Keratinocyte (primary cell): ENCODE measurements at regions not wholly inside any gene's neighbourhood (a gene's known extent, or its start where the extent isn't known, plus 50 kb on each side); places are given as distances from the start of the nearest gene placed in this dataset.

Source experiments
- DNase-seq: peaks from one replicate; pipeline ENCODE4 v3.0.0-alpha.2; 2011; ENCODE audit warnings: low read depth, missing footprints, low spot score
- FAIRE-seq: peaks from 2 replicates; lab custom pipeline; 2011; peaks lifted over from hg19 to GRCh38; lab: Jason Lieb, UNC
- H2AFZ ChIP-seq: 2 replicates; pipeline ENCODE4 v1.6.0; 2012; ENCODE audit warnings: low read length, control low read depth, inconsistent platforms; ENCODE audit not compliant: control insufficient read depth
- H3K27ac ChIP-seq: 2 replicates; pipeline ENCODE4 v1.5.1; 2011; ENCODE audit warnings: low read length; ENCODE audit not compliant: control insufficient read depth, insufficient read depth
- H3K27me3 ChIP-seq: 3 replicates; pipeline ENCODE4 v1.6.0; 2011; ENCODE audit warnings: low read length; ENCODE audit not compliant: control insufficient read depth, insufficient read depth; ENCODE audit errors: extremely low read depth
- H3K36me3 ChIP-seq, 2 experiments: 2 replicates in 1 of 2; 3 replicates in 1 of 2; pipeline ENCODE4 v1.5.1; 2011; ENCODE audit warnings: low read length in 2 of 2, mild to moderate bottlenecking in 1 of 2; ENCODE audit not compliant: control insufficient read depth in 2 of 2, insufficient read depth in 2 of 2; ENCODE audit errors: extremely low read depth in 1 of 2
- H3K4me1 ChIP-seq: 3 replicates; pipeline ENCODE4 v1.5.1; 2011; ENCODE audit warnings: low read length; ENCODE audit not compliant: control insufficient read depth, insufficient read depth; ENCODE audit errors: extremely low read depth
- H3K4me2 ChIP-seq: 3 replicates; pipeline ENCODE4 v1.6.0; 2011; ENCODE audit warnings: low read depth, low read length; ENCODE audit not compliant: control insufficient read depth, insufficient read depth; ENCODE audit errors: extremely low read depth
- H3K4me3 ChIP-seq, 3 experiments: fragments of 200-600 bp in 1 of 3; sonication (generic) in 1 of 3; 2 replicates in 2 of 3; 3 replicates in 1 of 3; pipeline ENCODE4 v1.5.1; 2011 to 2016; ENCODE audit warnings: low read length in 3 of 3, mild to moderate bottlenecking in 3 of 3, control low read depth in 2 of 3, inconsistent platforms in 1 of 3, low read depth in 1 of 3, mixed read lengths in 1 of 3, mixed run types in 1 of 3, moderate library complexity in 1 of 3; ENCODE audit not compliant: control insufficient read depth in 2 of 3, insufficient read depth in 2 of 3; ENCODE audit errors: extremely low read depth in 1 of 3
- H3K79me2 ChIP-seq: 2 replicates; pipeline ENCODE4 v1.6.0; 2012; ENCODE audit warnings: low read length; ENCODE audit not compliant: control insufficient read depth, insufficient read depth
- H3K9ac ChIP-seq: 3 replicates; pipeline ENCODE4 v1.6.0; 2011; ENCODE audit warnings: low read length; ENCODE audit not compliant: control insufficient read depth, insufficient read depth; ENCODE audit errors: extremely low read depth
- H3K9me1 ChIP-seq: 3 replicates; pipeline ENCODE4 v1.6.0; 2011; ENCODE audit warnings: low read length; ENCODE audit not compliant: control insufficient read depth, insufficient read depth; ENCODE audit errors: extremely low read depth
- H3K9me3 ChIP-seq: 2 replicates; pipeline ENCODE4 v1.5.1; 2012; ENCODE audit warnings: low read depth, low read length; ENCODE audit not compliant: control insufficient read depth
- H4K20me1 ChIP-seq: 3 replicates; pipeline ENCODE4 v1.6.0; 2011; ENCODE audit warnings: low read length; ENCODE audit not compliant: control insufficient read depth, insufficient read depth; ENCODE audit errors: extremely low read depth
- CTCF ChIP-seq, 3 experiments: IDR thresholded peaks in 1 of 3; conservative IDR thresholded peaks in 1 of 3; optimal IDR thresholded peaks in 1 of 3; 2 replicates in 2 of 3; 3 replicates in 1 of 3; pipeline versions ENCODE3 to v1.5.1; 2011; ENCODE audit warnings: low read length in 3 of 3, mild to moderate bottlenecking in 3 of 3, moderate library complexity in 2 of 3, control low read depth in 1 of 3, inconsistent platforms in 1 of 3; ENCODE audit not compliant: insufficient read depth in 2 of 3; ENCODE audit errors: extremely low read depth in 1 of 3
- EZH2 ChIP-seq: IDR thresholded peaks from one replicate; pipeline ENCODE4 v1.6.1; 2012; ENCODE audit warnings: inconsistent platforms, mild to moderate bottlenecking, low read length, moderate library complexity
- dilution Hi-C: fragments of 300-500 bp; cut with MboI; formaldehyde crosslinking; loops from one replicate; pipeline ENCODE4 v1.7.0; 2020; ENCODE audit warnings: low sequenced_read_pairs; ENCODE audit not compliant: extremely low pct_ligation_motif_present

- H3K27me3 ChIP-seq: no peaks in the 10 kb centered on the region
- no peaks in the 10 kb centered on the region for H3K4me1 ChIP-seq
- H3K36me3 ChIP-seq: no peaks in the 10 kb centered on the region
- H3K9me3 ChIP-seq: no peaks in the 10 kb centered on the region
- DNase-seq (no peak), FAIRE-seq (no peak)
- H3K27ac ChIP-seq: no peak overlapping the region
- no peaks in the 10 kb centered on the region for H3K79me2 ChIP-seq
- no peak overlapping the region for H3K4me3 ChIP-seq
- no peak overlapping the region for H3K4me2 ChIP-seq
- TF ChIP-seq EZH2 (no peak), CTCF (optimal IDR thresholded peaks at IDR 0.05 in 1 of 3, IDR thresholded peaks at IDR 0.05 in 1 of 3, conservative IDR thresholded peaks at IDR 0.05 in 1 of 3; ENCODE audit: extremely low read depth in 1 of 3, insufficient read depth in 2 of 3, low read length in 3 of 3) (no peak)
- no peaks in the 10 kb centered on the region for H4K20me1 ChIP-seq
- H2AFZ ChIP-seq: no peak overlapping the region
- no peak overlapping the region for H3K9ac ChIP-seq
- no peaks in the 10 kb centered on the region for H3K9me1 ChIP-seq
- dilution Hi-C loops: no loop called here
These were observed 136.3 kb upstream of the SMAD1 start for GRCh38 chr4:145345401-145345800.

- Histone ChIP-seq H3K27ac (no peak overlapping the region), H3K4me1 (no peaks in the 10 kb centered on the region), H3K4me3 (no peak overlapping the region), H3K27me3 (no peaks in the 10 kb centered on the region), H4K20me1 (no peaks in the 10 kb centered on the region), H3K79me2 (no peaks in the 10 kb centered on the region), H3K36me3 (no peaks in the 10 kb centered on the region), H2AFZ (no peak overlapping the region), H3K4me2 (no peak overlapping the region), H3K9me3 (no peaks in the 10 kb centered on the region), H3K9me1 (no peaks in the 10 kb centered on the region), H3K9ac (no peak overlapping the region)
- FAIRE-seq (no peak), DNase-seq (no peak)
- TF ChIP-seq EZH2 (no peak), CTCF (optimal IDR thresholded peaks at IDR 0.05 in 1 of 3, IDR thresholded peaks at IDR 0.05 in 1 of 3, conservative IDR thresholded peaks at IDR 0.05 in 1 of 3; ENCODE audit: extremely low read depth in 1 of 3, insufficient read depth in 2 of 3, low read length in 3 of 3) (no peak)
- dilution Hi-C loops: no loop called here
These were observed 140.3 kb upstream of the SMAD1 start for GRCh38 chr4:145341381-145341780.
